ENCODE measurements at regions not wholly inside any gene's neighbourhood (a gene's known extent, or its start where the extent isn't known, plus 50 kb on each side); places are given as distances from the start of the nearest gene placed in this dataset.
"Not testable (repeated sequence)": the region's sequence is repeated elsewhere in the genome, so short reads cannot be mapped to it uniquely, and the experiment has no call there.

- DNase-seq, result no peak
Observed at GRCh38 chr13:64740493-64740892, 2489.6 kb downstream of the PCDH9 start.

GRCh38 chr13:64725492-64725891 lies 2504.6 kb downstream of the PCDH9 start:
- DNase-seq, result no peak

- no peak for DNase-seq
Observed at GRCh38 chr13:64723724-64724123, 2506.4 kb downstream of the PCDH9 start.

- no peak for DNase-seq
Observed at GRCh38 chr13:64718116-64718515, 2512.0 kb downstream of the PCDH9 start.

DNA sequence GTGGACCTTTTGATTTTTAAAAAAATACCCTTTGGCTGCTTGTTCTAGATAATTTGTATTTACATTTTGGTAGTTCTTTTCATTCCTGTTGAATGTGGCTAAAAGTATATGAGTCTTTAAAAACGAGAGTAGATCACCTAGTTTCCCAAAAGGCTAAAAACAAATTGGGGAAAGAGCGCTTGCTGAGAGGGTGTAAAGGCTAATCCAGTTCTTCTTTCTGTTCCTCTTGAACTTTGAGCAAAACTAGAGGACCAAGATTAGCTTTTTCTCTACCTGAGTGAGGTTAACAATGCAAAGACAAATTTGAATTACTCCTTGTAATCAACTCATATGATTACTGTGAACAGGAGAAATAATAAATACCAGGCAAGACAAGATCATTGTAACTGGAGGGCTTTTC lies 2513.2 kb downstream of the PCDH9 start:
- no peak for DNase-seq

GRCh38 chr13:64709079-64709478 lies 2521.1 kb downstream of the PCDH9 start:
- DNase-seq, result no peak

DNA sequence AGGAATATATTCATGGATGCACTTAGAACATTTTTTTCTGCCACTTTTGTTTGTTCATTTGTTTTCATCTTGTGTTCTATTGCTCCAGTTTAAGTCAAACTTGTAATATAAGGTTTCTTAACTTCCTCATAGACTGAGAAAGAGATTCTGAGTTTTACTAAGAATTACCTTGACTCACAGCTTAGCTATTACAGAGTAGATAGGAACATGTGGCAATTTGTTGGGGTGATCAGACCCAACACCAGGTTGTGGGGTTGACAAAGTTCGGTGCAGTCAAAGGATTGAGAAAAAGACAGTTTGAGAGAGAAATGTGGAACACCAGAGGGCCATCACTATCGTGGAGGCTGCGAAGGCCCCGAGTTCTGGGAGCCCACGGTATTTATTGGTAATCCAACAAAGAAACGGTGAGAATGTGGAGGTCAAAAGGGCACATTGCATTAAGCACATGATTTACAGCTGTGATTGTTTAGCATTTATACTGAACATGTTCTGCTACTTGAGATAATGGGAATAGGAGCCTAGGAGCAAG lies 2526.0 kb downstream of the PCDH9 start:
- no peak for DNase-seq

- no peak for DNase-seq
Observed at GRCh38 chr13:64697226-64697625, 2532.9 kb downstream of the PCDH9 start.

DNA sequence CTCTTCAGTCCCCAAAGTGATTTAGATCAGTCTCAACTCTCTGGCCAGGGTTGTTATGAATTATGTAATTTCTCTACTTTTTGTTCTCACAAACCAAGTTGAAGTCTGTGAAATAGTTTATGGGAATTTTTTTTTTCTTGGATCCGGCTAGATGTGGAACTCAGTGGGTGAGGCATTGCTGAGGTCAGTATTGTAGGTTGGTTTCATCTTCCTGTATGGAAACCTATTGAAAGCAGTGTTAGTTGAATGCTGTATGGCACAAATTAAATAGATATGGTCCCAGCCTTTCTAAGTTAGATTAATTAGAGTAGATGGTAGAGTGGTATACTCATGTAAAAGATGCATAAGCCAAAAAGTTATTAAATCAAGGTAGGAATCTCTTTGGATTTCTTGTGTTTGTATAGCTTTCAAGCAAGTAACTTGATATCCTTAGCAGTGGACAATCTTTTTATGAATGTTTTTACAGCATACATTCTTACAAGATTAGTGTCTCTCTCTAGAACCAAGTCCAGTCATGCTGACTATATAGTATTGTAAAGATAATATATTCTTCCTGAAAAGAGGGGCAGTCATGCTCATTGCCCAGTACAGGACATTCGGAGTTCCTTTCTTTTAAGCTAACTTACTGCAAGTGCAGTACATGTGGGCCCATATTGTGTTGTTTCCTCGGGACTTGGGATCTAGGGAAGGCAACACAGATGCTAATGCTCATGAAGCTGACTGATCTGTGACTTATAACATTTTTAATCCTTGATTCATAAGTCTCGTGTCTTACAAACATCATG lies 2541.1 kb downstream of the PCDH9 start:
- DNase-seq, result no peak

DNA sequence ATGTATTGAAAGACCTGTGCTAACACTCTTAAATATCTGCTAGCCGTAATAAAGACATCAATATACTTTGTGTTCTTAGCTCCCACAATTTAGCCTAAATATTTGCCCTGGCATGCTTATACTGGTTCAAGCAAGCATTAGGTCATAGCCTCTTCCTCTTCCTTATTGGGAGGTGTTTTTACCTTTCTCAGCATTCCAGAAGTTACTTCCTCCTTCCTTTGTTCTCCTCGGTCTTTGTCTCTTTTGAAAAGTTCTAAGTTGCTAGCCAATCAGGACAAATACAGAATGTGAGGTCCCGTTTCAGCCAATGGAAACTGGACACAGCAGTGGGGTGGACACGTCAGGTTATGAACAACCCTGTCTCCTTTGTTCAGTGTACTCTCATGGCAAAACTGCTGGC lies 2543.6 kb downstream of the PCDH9 start:
- DNase-seq, result not testable (repeated sequence)

- DNase-seq, result no peak
Observed at GRCh38 chr13:64684685-64685431, 2545.3 kb downstream of the PCDH9 start.

GRCh38 chr13:64684108-64684507 lies 2546.0 kb downstream of the PCDH9 start:
- DNase-seq, result no peak

DNA sequence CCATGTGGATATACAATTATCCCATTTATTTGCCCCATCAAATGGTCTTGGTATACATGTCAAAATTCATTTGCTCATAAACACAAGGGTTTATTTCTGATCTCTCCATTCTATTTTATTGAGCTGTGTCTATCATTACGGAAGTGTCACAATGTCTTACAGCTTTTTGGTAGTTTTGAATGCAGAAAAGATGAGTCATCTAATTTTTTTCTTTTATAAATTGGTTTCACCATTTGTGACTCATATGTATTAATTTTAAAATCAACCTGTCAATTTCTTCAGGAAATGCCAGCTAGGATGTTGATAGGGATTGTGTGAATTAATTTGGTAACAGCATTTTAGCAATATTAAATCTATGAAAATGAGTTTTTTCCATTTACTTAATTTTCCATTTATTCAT lies 2549.4 kb downstream of the PCDH9 start:
- DNase-seq, result no peak

DNA sequence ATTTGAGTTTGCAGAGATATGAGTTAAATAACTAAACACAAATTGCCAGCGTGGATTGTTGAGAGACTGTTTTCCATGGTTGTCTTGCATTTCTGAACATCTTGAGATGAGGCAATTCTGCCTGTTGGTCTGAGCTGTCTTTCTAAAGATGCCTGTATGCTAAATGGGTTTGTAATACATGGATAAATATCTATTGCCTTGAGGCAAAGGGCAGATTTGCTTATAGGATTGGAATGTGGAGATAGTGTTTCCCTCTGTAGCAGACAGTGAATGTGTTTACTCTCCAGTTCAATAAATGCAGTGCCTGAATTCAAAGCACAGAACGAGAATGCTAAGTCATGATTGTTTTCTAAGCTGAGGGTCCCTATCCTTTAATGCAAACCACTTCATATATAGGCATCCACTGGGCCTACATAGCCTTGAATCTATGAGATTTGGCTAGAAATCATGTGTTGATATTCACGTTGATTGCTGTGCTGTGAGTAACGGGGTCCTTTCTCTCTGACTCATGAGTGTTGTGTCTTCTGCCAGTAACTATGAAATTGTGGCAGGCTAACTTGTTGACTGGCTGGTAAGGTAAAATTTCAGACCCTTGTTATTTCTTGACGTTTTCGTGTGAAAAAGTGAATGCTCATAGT lies 2554.8 kb downstream of the PCDH9 start:
- no peak for DNase-seq

DNA sequence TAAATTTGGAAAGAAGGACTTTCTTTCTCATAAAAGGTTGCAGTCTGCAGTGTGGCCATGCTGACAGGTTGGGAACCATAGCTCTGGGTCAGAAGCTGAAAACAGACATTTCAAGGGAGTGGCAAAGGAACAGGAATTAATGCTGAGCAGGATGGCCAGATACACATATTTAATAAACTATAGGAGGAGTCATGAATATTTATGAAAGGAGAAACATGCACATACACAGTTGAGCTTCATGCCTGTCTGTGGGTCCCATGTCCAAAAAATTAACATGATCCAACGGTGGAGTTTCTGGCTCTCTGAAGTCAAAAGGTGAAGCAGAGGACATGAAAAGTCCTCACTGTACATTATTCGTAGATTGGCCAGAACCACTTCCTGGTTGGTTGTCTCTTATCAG lies 2556.0 kb downstream of the PCDH9 start:
- no peak for DNase-seq

DNA sequence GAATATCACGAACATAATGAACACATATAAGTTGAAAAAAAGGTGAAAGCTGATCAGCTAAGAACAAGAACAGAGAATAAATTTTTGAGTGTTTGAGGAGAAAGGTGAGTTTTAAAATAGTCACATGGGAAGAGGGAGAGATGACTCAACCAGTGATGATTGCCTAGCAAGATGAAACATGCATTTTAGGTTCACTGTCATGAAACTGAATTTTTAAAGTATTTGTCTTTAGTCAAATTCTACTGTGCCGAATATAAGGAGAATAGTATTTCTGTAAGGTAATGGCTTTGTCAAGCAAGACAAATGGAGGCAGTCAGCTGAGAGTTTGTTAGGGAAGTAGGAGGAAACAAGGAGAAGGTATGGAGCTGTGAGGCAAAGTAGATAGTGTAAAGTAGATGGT lies 2557.4 kb downstream of the PCDH9 start:
- DNase-seq, result no peak

DNA sequence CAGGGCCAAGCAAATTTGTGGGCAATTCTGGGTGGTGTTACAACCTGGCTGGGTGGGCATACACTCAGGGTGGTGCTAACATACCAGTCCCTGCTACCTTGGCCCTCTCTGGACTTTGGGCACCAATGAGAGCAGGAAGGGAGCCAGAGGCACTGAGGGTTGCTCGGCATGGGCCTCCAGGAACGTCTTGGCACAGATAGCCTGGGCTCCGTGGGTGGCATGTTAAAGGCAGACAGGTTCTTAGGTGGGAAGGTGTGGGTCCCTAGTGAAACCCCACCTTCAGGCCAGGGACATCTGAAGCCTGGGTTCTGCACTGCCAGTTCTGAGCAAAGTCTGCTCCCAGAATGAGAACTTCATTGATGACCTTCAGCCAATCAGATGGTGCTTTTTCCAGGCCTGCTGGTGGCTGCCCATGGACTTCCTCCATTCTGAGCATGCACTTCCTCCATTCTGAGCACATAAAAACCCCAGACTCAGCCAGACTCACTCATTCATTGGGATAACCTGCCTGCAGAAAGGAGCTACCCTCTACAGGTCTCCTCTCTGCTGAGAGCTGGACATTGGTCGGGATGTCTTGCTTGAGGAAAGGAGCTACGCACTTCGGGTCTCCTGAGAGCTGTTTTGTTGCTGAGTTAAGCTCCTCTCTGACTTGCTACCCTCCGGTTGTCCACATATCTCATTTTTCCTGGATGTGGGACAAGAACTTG lies 2567.1 kb downstream of the PCDH9 start:
- no peak for DNase-seq

DNA sequence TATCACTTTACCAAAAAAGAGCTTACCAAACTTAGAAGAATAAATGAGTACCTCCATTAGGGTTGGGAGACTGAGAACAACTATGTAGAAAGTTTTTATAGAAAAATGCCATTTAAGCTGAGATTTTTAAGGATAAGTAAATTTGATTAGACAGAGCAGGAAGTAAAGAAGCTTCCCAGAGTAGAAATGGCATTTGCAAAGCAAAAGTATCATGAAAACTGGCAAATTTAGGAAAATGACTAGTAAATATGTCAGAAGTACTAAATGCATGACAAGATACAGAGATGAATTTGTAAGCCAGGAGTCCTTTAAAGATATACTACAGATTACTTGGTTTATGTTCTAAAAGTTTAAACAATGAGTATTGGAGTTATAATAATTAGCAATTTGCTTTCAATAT lies 2581.8 kb downstream of the PCDH9 start:
- DNase-seq, result no peak

DNA sequence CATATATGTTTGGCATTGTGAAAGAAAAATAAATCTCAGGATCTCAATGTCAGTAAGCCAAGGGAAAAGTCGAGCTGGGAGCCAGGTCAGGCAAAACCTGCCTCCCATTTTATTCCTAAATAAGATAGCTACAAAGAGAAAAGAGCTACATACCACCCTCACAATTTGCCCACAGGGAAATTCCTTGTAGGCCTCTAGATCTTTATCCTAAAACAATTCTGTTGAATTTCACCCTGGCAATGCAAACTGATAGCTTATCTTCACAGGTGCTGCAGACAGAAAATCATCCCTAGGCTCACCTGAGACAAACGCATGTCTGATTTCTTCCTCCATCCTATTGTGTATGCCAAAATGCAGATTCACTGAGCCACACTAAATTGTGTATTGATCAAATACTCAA lies 2587.1 kb downstream of the PCDH9 start:
- DNase-seq, result no peak

- DNase-seq, result no peak
Observed at GRCh38 chr13:64640002-64640401, 2590.1 kb downstream of the PCDH9 start.

DNA sequence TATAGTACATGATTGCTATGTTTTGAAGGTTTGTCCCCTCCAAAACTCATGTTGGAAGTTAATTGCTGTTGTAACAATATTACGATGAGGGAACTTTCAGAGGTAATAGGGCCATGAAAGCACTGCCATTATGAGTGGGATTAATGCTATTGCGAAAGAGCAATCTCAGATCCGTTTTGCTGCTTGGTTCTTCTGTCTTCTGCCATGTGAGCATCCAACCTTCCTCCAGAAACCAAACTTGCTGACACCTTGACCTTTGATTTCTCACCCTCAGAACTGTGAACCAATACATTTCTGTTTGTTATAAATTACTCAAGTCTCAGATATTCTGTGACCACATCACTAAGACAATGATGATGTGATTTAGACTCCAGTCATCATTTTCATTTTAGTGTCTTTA lies 2590.9 kb downstream of the PCDH9 start:
- no peak for DNase-seq

DNA sequence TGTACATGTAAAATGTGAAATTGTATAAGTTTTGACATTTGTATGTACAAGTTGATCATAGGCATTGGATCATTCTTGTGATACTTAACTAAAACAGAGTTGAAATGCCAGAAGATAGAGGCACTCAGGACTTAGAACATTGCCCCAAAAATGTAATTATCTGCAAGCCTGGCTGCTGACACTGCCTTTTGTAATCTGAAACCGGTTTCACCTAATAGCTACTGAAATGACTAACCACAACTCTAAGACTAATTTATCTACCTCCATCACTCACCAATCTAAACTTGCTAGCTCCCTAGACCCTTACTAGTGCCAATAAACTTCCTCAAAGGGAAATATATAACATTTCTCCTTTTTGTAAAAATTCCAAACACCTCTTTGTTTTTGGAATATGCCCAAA lies 2596.2 kb downstream of the PCDH9 start:
- no peak for DNase-seq

DNA sequence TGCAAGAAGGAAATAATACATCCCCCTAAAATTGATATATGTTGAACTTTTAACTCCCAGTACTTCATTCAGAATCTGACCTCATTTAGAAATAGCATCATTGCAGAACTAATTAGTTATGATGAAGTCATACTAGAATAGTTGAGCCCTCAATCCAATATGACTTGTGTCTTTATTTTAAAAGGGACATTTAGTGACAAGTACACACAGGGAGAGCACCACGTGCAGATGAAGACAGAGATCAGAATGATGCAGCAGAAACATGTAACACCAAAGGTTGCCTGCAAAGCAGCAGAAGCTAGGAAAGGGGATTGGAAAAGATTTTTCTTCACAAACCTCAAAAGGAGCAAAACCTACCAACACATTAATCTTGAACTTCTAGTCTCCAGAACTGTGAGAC lies 2602.5 kb downstream of the PCDH9 start:
- DNase-seq, result no peak

All from hippocampal formation (tissue), 2 donors.